ENCODE measurements at regions not wholly inside any gene's neighbourhood (a gene's known extent, or its start where the extent isn't known, plus 50 kb on each side); places are given as distances from the start of the nearest gene placed in this dataset.
"Not testable (repeated sequence)": the region's sequence is repeated elsewhere in the genome, so short reads cannot be mapped to it uniquely, and the experiment has no call there.

DNA sequence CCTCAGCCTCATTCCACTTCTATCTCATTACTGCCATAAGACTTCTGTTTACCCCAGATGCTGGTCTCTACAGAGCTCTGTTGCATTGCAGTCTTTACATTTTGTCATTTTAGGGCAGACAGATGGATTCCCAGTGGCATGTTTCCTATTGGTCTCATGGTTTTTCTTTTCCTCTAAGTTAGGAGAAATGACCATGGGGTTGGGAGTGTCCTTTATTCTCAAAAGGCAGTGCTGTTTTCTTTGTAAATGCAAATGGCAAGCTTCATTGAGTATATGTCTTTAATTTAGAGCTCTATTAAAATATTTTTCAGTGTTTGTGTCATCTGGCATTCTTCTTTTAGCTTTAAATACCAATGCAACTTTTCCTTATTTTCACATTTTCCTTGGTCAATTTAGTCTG lies 57.0 kb downstream of the MSTN start:
- no peak for DNase-seq (ENCODE audit: low read depth, low spot score)

DNA sequence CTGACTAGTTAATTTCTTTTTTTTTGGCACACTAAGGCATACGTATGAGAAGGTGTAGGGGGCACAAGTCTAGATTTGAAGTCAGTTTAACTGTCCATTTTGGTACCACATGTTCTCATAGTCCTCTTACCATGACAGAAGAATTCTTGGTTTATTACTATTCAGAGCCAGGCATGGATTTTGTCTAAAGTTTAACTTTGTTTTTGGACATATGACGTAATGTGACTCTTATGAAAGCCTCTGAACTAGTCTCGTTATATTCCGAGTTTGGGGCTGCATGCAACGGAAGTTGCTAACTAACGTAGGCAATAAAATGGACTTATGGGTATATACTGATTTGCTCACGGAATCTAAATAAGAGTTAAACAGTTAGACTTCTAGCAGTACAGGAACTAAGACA lies 62.9 kb downstream of the MSTN start:
- DNase-seq (ENCODE audit: low read depth, low spot score) = no peak

DNA sequence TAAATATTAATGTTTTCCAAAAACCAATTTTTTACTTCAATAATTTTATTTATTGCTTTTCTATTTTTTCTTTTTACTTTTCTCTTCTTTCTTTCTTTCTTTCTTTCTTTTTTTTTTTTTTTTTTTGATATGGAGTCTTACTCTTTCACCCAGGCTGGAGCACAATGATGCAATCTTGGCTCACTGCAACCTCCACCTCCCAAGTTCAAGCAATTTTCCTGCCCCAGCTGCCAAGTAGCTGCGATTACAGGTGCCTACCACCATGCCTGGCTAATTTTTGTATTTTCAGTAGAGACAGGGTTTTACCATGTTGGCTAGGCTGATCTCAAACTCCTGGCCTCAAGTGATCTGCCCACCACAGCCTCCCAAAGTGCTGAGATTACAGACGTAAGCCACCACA lies 63.9 kb downstream of the MSTN start:
- DNase-seq (ENCODE audit: low read depth, low spot score) = not testable (repeated sequence)

DNA sequence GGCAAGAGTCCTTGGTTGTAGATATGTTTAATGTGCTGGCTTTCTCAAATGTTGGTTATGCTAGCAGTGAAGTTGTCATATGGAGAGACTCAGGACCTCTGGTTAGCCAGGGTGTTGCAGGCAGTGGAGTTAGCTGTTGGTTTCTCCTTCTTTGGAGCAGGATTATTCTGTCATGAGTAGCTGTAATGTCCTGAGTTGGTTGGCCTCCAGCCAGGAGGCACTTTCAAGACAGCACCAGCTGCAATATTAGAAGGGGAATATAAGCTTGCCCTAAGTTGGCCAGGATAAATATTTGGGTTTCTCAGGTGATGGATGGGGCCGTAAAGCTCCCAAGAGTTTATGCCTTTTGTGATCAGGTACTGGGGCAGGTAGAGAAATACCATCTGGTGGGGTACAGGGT lies 65.5 kb downstream of the MSTN start:
- no peak for DNase-seq (ENCODE audit: low read depth, low spot score)

DNA sequence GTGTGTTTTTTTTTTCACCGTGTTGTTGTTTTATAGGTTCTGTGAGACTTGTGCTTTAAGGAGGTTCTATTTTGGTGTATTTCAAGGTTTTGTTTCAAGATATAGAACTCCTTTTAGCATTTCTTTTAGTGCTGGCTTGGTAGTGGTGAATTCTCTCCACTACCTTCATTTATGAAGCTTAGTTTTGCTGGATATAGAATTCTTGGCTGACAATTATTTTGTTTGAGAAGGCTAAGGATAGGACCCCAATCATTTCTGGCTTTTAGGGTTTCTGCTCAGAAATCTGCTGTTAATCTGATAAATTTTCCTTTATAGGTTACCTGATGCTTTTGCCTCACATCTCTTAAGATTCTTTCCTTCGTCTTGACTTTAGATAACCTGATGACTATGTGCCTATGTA lies 66.8 kb downstream of the MSTN start:
- DNase-seq (ENCODE audit: low read depth, low spot score) = no peak

DNA sequence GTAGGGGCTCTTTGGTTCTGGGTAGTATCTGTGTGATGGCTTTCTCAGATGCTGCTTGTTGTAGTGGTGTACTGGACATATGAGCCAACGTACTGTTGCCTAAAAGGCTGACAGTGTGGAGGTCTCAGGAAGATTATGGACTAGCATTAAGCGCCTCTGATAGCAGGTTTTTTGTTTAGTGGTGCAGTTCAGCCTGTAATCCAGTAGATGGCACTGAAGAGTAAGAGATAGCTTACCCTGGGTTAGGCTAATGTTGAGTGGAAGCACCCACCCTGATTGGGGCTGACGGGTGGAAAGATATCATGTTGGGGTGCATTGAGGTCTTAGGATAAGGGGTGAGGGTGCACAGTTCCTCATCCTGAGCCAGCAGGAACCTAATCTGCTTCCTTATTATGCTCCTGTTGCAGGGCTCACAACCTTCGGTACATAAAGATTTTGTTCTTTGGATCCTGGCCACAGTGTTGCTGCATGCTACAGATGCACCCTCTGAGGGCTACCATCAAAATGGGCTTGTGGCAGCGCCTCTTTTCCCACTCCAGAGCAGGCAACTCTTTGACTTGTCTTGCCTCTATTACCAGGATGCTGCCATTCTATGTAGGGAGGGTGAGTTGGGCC lies 79.6 kb downstream of the MSTN start:
- peak; percentile 18 for DNase-seq (ENCODE audit: low read depth, low spot score)

DNA sequence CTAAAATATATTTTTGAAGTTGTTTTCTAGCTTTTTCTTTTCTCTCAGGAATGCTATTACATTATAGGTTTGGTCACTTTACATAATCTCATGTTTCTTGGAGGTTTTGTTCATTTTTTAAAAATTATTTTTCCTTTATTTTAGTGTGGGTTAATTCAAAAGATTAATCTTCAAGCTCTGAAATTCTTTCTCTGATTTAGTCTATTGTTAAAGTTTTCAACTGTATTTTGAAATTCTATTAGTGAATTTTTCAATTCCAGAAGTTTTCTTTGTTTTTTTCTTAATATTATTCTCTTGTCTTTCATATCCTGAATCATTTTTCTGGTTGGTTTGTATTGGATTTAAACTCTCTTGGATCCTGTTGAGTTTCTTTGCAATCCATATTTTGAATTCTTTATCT lies 80.4 kb downstream of the MSTN start:
- no peak for DNase-seq (ENCODE audit: low read depth, low spot score)

DNA sequence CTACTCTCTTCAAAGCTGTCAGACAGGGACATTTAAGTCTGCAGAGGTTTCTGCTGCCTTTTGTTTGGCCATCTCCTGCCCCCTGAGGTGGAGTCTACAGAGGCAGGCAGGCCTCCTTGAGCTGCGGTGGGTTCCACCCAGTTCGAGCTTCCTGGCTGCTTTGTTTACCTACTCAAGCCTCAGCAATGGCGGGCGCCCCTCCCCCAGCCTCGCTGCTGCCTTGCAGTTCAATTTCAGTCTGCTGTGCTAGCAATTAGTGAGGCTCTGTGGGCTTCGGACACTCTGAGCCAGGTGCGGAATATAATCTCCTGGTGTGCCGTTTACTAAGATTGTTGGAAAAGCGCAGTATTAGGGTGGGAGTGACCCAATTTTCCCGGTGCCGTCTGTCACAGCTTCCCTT lies 86.0 kb downstream of the MSTN start:
- not testable (repeated sequence) for DNase-seq (ENCODE audit: low read depth, low spot score)

DNA sequence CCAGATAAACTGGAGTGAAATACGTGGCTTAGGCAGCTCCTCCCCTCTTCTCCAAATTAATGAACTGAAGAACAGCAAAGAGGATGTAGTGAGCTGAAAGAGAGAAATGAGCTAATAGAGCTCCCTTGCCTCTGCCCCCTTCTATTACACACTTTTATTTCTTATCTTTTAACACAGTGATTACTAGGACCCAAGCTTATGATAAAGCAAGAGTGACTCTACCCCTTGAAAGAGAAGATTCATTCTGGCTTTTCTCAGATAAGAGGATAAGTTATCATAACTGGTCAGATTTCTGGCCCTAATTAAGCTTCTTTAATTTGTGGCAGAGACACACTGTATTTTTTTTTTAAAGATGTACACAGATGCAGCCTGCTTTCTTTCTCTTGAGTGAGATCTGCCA lies 102.2 kb downstream of the MSTN start:
- no peak for DNase-seq (ENCODE audit: low read depth, low spot score)

DNA sequence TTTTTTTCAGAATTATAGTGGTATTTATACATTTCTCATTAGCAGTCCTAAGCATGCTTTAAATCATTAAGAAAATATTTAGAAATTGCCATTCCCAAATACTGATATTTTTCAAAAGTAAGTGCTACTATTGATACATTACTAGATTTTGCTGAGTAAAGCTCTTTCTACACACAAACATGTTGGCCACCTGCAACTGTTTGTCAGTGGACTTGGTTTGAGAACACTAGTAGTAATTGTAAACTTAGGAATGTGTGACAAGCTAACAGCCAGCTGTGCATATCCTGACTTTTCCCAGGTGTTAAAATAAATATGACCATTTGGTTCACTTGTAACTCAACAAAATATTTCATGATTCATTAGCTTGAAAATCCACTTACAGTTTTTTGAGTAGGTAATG lies 103.1 kb downstream of the MSTN start:
- no peak for DNase-seq (ENCODE audit: low read depth, low spot score)

DNA sequence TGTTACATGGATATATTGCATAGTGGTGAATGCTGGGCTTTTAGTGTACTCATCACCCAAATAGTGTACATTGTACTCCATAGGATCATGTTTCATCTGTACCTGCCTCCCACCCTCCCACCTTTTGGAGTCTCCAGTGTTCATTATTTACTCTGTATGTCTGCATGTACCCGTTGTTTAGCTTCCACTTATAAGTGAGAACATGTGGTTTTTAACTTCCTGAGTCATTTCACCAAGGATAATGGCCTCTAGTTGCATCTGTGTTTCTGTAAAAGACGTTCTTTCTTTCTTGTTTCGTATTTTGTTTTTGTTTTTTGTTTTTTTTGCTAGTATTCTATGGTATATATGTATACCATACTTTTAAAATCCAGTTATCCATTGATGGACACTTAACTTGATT lies 107.5 kb downstream of the MSTN start:
- no peak for DNase-seq (ENCODE audit: low read depth, low spot score)

DNA sequence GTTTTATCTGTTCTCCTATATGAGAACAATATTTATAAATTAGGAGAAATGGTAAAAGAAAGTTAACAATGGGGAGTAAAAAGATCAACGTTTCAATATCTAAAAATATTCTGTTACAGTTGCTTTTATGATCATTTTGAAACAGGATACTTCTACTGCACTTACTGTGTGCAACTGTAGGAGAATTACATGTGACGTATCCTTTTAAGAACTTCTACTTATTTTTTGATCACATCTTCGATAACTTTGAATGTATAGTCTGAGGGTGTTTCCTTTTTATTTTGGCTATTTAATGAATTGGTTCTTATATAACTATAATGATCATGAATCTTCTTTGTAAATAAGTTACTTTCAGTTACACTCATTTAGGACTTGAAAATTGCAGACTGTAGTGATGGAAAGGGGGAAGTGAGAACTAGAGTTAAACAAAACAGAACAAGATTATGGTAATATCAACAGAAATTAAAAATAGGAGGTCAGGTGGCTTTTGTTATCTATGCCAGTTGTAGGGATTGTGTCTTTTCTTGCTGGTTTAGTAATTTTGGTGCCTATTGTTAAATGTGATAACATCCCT lies 109.9 kb downstream of the MSTN start:
- DNase-seq (ENCODE audit: low read depth, low spot score) = no peak

DNA sequence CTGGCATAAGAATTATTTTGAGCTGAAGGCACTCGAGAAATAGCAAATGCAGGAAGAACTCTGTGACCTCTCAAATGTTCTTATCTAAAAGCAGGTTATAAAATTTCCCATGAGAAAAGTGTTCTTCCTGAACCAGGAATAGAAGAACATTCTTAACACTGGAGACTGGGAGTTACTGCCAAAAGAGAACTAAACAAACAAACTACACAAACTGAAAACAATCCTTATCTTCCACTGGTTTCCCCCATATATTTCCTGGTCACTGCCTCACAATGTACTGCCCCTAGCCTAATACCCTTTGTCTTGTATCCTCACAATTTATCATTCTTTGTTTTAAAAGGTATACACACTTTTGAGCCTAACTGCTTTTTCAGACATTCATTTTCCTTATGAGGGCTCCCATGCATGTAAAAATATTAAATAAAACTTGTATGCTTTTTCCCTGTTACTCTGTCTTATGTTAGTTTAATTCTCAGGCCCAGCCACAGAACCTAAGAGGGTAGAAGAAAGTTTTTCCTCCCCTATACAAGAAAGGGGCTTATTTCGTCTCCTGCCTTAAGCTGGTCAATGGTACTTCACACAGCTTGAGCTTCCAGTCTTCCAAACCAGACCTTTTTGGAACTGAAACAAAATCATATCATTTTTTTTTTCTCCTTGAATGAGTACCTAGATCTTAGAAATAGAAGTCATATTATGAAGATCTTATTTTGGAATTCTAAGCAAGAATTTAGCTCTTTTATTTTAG lies 110.6 kb downstream of the MSTN start:
- DNase-seq (ENCODE audit: low read depth, low spot score) = no peak

DNA sequence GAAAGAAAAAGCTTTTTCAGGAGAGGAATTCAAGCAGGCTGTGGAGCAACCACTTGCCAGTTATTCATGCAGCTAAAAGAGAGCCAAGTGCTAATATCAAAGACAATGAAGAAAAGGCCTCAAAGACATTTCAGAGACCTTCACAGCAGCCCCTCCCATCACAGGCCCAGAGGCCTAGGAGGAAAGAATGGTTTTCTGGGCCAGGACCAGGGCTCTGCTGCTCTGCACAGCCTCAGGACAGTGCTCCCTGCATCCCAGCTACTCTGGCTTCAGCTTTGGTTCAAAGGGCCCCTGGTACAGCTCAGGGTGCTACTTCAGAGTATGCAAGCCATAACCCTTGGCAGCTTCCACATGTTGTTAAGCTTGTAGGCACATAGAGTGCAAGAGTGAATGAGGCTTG lies 119.5 kb downstream of the MSTN start:
- no peak for DNase-seq (ENCODE audit: low read depth, low spot score)

DNA sequence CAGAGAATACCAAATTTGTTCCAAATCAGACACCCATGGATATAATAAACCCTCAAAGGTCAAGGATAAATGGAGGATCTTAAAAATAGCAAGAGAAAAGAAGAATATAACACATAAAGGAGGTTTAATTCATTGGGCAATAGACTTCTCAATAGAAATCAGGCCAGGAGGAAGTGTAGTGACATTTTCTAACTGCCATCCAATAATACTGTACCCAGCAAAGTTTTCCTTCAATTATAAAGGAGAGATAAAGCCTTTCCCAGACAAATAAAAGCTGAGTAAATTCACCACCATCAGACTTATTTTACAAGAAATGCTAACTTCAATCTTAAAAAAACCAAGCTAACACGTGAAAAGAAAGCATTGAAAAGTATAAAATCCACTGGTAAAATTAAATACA lies 121.6 kb downstream of the MSTN start:
- no peak for DNase-seq (ENCODE audit: low read depth, low spot score)

DNA sequence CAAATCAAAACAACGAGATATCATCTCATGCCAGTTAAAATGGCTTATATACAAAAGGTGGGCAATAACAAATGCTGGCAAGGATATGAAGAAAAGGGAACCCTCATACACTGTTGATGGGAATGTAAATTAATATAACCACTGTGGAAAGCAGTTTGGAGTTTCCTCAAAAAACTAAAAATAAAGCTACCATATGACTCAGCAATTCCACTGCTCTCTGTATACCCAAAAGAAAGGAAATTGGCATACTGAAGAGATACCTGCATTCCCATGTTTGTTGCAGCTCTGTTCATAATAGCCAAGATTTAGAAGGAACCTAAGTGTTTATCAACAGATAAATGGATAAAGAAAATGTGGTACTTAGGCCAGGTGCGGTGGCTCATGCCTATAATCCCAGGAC lies 124.8 kb downstream of the MSTN start:
- DNase-seq (ENCODE audit: low read depth, low spot score) = no peak

DNA sequence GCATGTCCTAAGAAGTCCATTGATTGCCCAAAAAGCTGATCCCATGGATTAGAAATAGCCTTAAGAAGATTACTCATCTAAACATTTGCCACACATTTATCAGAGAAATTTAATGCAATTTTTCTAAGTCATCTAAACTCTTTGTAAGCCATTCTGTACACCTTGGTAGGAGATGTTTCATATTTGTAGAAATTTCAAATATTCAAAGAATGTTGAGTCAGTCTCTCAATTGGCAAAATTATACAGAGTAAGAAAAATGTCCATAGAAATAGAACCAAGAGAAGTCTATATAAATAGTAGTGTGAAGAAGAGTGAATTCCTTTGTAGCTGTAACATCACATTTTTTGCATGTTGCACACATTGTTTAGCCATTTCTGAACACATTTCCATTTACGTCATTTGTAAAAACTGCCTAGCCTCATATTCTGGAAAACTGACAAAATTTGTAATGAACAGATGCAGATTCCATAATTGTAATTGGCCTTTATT lies 128.6 kb downstream of the MSTN start:
- DNase-seq (ENCODE audit: low read depth, low spot score) = no peak

DNA sequence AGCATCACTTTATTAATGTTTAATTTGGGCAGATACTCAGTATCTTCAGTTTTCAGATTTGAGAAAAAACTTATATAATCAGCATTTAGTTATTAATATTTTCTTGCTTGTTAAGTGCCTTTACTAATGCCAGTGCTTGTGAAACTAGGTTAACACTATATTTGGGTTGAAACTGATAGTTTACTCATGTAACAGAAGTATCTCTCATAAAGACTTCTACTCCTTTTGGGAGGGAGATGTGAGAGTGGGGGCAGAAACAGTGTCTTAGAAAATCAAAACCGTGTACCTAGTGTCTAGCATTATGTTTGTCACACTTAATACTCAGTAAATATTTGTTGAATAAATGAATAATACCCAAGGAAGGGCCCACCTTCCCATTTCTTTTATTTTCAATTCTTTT lies 129.5 kb downstream of the MSTN start:
- DNase-seq (ENCODE audit: low read depth, low spot score) = no peak

DNA sequence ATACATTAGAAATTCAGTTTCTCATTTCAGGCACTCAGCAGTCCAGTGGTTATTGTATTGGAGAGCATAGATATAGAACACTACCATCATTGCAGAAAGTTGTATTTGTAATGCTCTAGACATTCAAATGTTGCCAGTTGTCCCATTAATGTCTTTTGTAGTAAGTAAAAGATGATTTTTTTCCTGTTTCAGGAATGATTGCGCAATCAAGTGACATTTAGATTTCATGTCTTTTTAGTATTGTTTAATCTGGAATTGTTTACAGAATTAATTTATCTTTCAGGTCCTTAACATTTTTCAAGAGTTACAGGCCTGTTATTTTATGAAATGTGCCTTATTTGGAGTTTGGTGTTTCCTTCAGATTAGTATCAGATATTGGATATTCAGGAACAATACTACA lies 134.7 kb downstream of the MSTN start:
- no peak for DNase-seq (ENCODE audit: low read depth, low spot score)

Measured in ELF-1 (cell line).